HG02840 (cell line): ENCODE measurements at regions not wholly inside any gene's neighbourhood (a gene's known extent, or its start where the extent isn't known, plus 50 kb on each side); places are given as distances from the start of the nearest gene placed in this dataset.

Source experiments
- ATAC-seq: cut with Tn5 transposase; IDR thresholded peaks from one replicate; pipeline ENCODE4 v1.9.1; 2021; ENCODE audit warnings: mild to moderate bottlenecking, moderate library complexity, moderate number of reproducible peaks; ENCODE audit not compliant: unreplicated experiment, low FRiP score

DNA sequence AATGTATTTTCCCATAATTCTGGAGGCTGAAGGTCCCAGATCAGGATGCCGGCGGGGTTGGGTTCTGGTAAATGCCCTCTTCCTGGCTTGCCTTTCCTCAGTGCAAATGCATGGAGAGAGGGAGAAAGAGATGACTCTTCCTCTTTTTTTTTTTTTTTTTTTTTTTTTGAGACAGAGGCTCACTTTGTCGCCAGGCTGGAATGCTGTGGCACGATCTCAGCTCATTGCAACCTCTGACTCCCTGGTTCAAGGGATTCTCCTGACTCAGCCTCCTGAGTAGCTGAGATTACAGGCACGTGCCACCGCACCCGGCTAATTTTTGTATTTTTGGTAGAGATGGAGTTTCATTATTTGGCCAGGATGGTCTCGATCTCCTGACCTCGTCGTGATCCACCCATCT lies 300.0 kb upstream of the TAS2R1 start:
- no peak for ATAC-seq

DNA sequence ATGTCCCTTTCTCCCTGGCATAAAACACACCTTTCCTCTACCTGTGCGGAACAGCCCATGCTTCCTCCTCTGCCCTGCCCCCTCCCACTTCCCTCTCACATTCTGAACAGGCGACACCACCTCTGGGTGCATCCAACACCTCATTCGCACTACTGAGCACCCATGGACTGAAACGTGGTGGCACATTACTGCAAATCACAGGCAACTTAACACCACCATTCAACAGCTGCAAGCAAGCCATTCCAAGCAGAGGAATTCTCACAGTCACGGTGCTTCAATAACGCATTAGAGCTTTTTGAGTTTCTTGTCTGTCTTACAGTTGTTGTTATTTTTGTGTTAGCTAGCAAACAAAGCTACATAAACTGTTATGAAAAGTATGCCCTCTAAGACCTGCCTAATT lies 298.2 kb upstream of the TAS2R1 start:
- ATAC-seq: no peak

DNA sequence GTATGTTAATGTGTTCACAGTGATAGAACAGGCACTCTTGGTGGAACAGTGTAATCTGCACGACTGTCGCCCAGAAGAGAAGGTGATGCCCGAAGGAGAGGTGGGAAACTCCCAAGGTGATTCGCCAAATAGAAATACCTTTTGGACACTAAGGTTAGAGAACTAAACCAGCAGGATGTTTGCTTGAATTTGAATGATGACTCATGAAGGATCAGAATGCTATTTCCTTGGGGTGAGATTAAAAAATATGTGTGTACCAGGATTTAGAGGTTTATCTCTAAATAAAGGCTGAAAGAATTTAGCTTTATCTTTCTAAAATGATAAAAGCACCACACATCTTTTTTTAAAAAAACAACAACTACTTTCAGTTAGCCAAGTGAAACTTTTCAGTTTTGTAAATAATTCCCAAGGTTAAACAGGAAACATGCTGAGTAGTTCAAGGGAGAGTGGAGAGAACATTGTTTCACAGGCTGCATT lies 297.4 kb upstream of the TAS2R1 start:
- ATAC-seq: no peak

DNA sequence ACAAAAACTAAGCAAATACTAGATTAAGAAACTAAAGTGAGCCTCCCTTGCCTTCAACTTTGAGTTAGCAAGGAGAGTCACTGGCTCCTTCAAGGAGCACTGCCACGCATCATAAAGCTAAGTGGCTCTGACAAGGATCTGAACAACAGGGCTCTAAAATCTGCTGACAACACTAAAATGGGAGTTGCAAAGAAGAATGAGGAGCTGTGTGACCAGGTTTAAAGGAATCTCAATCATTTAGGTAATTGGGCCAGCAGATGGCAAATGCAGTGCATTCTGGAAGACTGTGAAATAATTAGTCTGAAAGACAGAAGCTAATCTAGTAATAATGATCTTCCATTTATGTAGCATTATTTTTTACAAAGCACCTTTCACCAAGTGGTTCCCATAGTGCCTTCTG lies 297.0 kb upstream of the TAS2R1 start:
- no peak for ATAC-seq

- no peak for ATAC-seq
Observed at GRCh38 chr5:9924614-9925013, 294.5 kb upstream of the TAS2R1 start.

- ATAC-seq: no peak
Observed at GRCh38 chr5:9922719-9923118, 292.6 kb upstream of the TAS2R1 start.

DNA sequence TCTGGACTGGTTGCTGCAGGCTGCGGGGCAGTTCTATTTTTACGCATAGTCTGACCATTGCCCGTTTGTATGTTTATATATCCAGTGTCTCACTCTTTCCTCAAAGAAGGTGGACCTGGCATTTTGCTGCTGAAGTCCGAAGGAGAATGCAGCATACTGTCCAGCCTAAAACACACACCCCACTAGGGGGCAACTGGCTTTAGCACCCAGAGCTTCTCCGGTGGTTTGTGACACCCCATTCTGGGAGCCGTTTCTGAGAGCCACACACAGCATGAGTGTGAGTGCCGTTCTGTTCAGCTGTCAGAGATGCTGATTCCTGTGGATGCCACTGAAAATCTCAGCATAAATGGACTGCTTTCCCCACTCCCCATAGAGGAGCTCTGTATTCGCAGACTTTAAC lies 290.5 kb upstream of the TAS2R1 start:
- no peak for ATAC-seq

- ATAC-seq: no peak
Observed at GRCh38 chr5:9919306-9920030, 289.3 kb upstream of the TAS2R1 start.

DNA sequence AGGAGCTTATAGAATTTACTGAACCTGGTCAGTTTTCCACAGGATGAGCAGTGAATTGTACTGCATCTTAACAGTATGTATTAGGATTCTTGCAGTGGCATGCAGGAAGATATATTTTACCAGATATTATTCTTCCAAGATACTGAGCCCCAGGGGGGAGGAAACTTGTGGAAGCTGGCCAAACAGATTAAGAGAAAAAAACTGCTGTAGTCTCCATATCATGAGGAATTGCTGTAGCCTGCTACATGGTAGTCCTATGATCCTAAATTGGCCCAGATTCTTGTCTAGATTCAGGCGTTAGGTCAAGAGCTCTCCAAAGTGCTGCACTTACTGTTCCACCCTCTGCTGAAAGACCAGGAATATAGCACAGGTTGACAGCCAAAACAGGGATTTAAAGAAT lies 275.5 kb upstream of the TAS2R1 start:
- no peak for ATAC-seq

- ATAC-seq: no peak
Observed at GRCh38 chr5:9903801-9904200, 273.6 kb upstream of the TAS2R1 start.

DNA sequence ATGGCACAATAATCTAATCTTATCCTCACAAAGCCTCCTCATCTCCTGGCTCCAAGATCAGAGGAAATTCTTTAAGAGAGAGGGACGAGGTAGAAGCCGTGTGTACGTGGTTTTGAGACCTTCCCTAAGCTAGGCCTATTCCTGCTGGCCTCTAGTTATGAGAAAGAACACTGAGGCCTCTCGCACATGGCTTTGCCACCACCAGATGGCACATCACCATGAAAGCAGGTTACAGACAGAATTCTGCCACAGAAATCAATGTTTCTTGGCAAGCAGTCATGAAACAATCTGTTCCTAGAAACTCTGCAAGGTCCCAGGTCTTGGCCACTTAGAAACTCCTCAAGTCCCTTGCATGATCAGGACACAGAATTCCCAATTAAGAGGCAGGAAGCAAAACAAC lies 268.2 kb upstream of the TAS2R1 start:
- ATAC-seq: no peak

GRCh38 chr5:9895302-9895645 lies 265.1 kb upstream of the TAS2R1 start:
- no peak for ATAC-seq

DNA sequence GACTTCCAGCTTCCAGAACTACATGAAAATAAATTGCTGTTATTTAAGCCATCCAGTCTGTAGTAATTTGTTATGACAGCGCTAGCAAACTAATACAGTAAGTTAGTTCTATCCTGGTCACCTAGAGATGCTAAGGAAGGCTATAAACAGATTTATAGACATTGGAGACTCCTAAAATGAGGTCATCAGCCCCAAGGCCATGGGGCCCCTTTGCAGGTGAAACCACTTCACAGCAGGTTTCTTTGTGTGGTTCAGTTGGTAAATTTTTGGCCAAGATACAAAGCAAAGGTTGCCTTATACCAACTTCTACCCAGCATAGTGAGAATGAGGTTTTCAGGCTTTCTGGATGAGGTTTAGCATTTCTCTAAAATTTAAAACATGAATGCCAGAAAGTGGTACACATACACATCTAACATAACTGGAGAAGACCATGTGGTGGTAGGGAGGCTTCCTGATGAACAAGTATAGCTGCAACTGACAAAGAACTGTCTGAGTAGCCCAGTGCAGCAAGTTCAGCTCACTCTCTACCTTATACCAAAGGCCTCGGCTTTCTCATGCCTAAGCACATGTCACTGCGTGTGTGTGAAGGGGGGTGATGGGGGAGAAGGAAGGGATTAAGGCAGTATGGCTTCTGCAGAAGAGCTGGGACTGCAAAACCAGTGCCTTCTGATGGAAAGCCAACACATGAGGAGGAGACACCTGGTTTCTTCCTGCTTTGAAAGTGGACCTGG lies 264.6 kb upstream of the TAS2R1 start:
- ATAC-seq: no peak

DNA sequence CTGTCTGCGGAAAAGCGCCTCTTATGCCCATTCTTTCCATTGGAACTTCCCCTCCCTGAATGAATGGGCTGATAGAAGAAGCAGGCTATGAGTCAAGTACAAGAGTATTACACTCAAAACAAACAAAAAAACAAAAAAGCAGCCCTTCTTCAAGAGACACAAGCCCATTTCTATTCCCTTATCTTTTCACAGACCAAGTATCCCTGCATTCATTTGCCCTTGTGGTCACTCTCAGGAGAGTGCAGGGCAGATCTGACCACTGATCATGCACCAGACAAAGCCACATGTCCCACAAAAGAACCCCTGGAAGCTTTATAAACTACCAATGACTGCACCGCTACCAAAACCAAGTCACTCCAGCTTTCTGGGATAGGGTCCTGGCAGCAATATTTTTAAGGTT lies 262.5 kb upstream of the TAS2R1 start:
- no peak for ATAC-seq

- no peak for ATAC-seq
Observed at GRCh38 chr5:9889511-9889910, 259.4 kb upstream of the TAS2R1 start.

- no peak for ATAC-seq
Observed at GRCh38 chr5:9888501-9888901, 258.4 kb upstream of the TAS2R1 start.

GRCh38 chr5:9885164-9885563 lies 255.0 kb upstream of the TAS2R1 start:
- ATAC-seq: no peak

- no peak for ATAC-seq
Observed at GRCh38 chr5:9878206-9878605, 248.1 kb upstream of the TAS2R1 start.

GRCh38 chr5:9877488-9877887 lies 247.3 kb upstream of the TAS2R1 start:
- no peak for ATAC-seq

DNA sequence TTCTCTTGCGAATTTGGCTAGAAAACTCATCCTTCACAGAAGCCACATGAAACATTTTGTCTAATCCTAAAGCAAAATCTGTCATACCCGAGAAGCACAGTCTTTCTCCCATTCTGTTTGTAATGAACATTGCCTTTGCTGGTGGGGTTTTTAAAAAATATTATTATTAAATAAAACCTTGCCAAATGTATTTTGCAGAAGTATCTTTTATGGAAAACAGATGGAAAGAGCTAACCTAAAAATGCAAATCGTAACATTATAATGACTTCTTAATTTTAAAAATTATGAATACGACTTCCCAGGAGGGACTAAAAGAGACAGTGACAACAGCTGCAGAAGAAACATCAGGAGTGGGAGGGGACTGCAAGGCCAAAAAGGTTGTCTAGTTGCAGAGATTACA lies 246.3 kb upstream of the TAS2R1 start:
- no peak for ATAC-seq

DNA sequence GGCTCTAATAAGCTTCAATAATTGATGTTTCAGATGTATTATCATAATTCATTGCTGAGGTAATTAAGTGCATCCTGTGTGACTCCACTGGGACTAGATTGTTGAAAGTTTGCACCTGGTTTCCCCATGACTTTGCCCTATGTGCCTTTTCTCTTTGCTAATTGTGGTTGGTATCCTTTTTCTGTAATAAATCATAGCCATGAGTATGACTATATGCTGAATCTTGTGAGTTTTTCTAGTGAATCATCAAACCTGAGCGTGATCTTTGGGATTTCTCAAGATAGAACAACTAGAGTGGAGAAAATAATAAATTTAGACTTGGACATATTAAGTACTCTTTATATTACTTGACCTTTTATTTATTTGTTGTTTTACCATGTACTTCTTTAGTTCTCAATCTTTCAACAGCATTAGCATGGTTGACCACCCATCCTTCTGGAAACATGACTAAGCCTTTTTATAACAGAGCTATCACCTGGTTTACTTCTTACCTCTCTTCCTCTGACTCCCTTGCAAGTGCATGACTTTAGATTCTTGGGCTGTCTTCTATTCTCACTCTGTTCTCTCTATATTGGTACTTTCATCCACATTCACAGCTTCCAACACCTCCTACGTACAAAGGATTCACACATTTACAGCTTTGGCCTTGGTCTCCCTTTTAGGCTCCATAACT lies 239.6 kb upstream of the TAS2R1 start:
- ATAC-seq: no peak

DNA sequence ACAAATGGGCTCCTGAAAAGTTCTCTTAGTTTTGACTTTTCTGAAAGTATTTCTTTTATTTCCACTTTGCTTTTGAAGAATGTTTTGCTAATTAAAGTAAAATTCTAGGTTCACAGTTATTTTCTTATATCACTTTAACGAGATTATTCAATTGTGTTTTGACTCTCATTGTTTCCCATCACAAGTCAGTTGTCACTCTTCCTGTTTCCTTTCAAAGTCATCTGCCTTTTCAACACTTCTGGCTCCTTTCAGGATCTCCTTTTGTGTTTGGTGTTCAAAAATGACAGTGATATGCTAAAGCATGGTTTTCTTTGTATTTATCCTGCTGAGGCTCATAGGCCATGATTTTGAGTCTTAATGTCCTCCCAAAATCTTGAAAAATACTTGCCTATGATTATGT lies 235.4 kb upstream of the TAS2R1 start:
- no peak for ATAC-seq
